Globus pallidus (tissue), 1 donor: ENCODE measurements at regions not wholly inside any gene's neighbourhood (a gene's known extent, or its start where the extent isn't known, plus 50 kb on each side); places are given as distances from the start of the nearest gene placed in this dataset.

Experiments
- DNase-seq: peaks from one replicate; pipeline ENCODE4 v3.0.0-alpha.2; 2015; ENCODE audit warnings: low spot score

DNA sequence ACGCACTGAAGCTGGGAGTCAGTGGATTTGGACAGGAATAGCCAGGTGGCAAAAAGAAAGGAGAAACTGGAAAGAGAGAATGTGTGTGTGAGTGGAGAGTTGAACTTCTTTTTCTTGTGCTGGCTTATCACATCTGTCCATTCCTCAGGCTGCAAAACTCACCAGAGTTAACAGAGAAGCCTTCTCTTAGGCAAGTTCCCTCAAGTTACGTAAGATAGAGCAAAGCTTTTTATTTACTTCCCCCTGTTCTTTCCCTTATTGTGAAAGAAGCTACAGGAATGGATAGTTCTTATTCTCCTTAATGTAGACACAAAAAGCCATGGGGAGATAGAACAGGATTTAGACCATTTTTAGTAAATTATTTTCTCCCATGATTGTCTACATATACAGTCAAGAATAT, 188.6 kb downstream of the BMP2 start:
- no peak for DNase-seq

DNA sequence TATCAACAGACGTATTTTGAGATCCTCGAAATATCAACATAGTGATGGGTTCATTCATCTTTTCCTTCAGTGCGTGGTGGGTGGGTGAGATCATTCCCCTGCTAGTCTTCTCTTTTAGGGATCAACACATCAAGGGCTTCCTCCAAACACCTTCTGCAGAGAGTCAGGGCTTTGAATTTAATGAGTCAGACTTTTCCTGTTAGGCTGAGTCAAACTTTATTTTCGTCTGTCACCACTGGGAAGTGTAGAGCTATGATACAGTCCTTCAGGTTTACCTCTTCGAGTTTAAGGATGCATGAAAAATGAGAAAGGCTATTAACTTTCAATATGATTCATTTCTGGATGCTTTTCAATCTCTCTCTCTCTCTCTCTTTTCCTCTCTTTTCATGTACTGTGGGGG, 189.1 kb downstream of the BMP2 start:
- DNase-seq, result no peak

- DNase-seq, result no peak
Observed at GRCh38 chr20:6959900-6960312, 192.4 kb downstream of the BMP2 start.

GRCh38 chr20:6966721-6967120, 199.2 kb downstream of the BMP2 start:
- no peak for DNase-seq

- no peak for DNase-seq
Observed at GRCh38 chr20:6974838-6975237, 207.4 kb downstream of the BMP2 start.

DNA sequence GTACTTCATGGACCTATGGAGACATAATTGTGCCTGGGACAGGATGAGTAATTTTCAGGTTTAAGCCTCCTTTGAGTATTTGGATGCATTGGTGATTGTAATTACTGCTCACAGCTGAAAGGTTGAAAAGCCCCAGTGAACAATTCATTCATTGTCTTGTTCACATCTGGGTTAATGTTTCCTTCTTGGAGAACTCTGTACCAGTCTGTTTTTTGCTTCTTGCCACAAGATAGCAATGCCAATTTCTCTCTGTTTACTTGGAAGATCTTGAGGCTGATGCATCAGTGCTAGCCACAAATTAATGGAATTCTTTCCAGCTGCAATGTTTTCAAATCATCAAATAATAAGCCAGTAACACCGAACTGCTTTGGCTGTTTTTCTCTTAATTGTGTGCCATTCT, 207.8 kb downstream of the BMP2 start:
- DNase-seq, result peak; percentile 62

DNA sequence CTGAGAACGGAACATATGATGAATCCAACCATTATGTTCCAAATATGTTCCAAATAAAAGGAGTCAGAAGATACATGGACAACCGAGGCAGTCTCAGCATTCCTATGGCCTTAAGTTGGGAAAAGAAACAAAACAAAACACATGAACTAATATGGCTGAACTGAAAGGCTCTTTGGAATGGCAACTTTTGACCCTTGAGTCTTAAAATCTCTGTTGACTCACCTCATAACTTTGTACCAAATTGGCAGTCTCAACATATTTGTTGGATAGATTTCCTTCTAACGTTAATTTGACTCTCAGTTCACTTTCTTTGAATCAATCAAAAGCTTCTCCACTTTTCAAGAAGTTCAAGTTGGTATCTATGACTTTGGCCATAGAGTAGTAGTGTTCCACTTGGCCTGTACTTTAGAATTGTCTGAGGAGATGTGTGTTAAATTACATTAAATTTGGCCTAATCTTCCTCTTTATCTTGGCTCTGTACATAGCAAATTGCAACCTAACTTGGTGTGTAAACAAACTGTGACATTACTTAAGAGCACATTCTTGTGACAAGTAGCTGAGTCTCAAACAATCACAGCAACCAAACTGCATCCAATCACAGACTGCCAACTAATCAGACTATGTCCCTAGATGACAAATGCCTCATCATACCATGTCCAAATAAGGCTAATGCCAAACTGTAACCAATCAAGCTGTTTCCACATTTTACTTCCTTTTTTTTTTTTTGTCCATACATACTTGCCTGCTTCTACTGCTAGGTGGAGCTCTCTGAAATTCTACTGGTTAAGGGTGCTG, 208.8 kb downstream of the BMP2 start:
- no peak for DNase-seq

- no peak for DNase-seq
Observed at GRCh38 chr20:6979621-6980020, 212.1 kb downstream of the BMP2 start.

- no peak for DNase-seq
Observed at GRCh38 chr20:6993011-6993410, 225.5 kb downstream of the BMP2 start.

DNA sequence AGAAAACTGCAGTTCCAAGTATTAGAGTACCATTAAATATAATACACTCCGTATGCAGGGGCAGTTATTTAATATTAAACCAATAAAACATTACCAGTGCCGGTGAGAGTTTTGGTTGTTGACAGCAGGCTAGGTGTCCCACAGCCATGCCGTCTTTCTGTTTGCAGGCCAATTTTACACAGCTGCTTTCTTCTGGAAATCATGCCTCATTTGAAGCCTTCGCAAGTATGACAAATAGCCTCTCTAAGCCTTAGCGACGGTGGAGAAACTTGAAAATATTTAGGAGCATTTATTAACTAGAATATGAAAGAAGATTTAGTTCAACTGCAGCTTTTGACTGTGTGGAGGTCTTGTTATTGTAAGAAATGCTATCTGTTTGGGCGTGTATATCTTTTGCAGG, 226.0 kb downstream of the BMP2 start:
- no peak for DNase-seq

GRCh38 chr20:6994452-6994851, 227.0 kb downstream of the BMP2 start:
- DNase-seq, result no peak

DNA sequence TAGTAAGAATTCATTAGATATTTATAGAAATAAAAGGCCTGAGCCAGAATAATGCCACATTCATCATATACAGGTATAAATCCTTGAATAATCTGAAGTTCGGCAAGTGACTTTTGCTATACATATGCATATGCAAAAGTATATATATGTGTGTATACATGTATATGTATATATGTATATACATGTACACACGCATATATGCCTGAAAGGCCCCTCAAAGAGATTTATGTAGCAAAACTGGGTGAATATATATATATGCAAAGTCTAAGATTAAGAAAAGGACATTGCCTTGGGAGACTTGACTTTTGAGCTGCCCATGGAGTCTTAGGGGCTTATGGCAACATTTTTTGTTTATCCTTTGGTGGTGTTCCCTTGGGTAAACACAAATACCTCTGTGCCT, 231.4 kb downstream of the BMP2 start:
- no peak for DNase-seq

DNA sequence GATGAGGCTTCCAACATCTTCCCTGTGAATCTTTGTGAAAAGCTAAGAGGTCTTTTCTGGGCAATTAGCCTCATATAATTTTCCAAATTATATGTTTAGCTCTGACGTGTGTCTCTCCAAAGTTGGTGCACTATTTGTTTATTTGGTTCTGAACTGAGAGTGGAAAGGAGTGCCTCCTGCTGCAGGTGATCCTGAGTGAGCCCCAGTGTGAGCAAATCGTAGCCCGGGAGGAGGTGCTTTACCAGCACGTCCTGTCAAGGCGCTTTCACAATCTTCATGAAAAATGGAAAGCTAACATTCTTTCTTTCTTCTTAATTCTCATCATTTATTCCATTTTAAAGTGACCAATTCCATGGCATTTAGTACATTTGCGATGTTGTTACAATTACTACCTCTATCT, 231.9 kb downstream of the BMP2 start:
- no peak for DNase-seq

DNA sequence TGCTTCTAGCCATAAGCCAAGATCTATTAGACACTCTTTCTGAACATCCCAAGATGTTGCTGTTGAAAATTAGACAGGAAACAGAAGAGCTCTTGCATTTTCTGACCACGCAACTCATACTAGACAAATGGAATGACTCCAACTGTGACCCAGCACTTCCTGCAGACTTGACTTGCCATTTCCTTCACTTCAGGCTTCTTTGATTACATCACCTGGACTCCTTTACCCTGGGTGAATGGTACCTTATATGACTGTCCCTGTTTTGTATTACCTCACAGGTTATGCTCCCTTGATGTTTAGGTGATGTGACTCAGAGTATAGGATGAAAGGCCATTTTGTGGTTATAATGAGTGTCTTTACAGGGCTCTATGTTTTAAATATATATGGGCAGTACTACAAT, 236.1 kb downstream of the BMP2 start:
- DNase-seq, result no peak

- DNase-seq, result no peak
Observed at GRCh38 chr20:7004801-7005200, 237.3 kb downstream of the BMP2 start.

DNA sequence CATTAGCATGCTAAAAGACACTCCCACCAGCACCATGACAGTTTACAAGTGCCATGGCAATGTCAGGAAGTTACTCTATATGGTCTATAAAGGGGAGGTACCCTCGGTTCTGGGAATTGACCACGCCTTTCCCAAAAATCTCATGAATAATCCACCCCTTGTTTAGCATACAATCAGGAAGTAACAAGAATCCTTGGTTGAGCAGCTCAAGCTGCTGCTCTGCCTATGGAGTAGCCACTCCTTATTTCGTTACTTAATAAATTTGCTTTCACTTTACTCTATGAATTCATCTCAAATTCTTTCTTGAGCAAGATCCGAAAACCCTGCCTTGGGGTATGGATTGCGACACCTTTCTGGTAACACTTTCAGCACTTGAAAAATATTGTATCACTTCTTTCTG, 243.0 kb downstream of the BMP2 start:
- DNase-seq, result no peak

DNA sequence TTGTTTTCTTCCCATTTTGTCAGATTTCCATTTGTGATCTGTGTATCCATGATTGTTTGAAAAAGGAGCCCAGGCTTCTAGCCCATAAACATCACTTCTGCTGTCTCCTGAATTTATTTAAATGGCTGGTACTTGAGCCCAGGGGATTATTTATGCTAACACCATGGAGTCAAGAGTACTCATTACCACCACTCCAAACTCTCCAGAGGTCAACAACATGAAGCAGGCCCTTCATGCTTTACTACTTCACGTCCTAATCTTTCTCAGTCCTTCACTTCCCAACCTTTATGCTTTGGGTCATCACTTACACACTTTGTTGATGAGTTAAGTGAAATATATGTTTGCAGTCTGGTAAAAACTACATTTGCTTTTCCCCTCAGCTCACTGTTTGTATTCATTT, 247.8 kb downstream of the BMP2 start:
- no peak for DNase-seq

- no peak for DNase-seq
Observed at GRCh38 chr20:7022597-7022996, 255.1 kb downstream of the BMP2 start.

GRCh38 chr20:7025635-7026034, 258.1 kb downstream of the BMP2 start:
- no peak for DNase-seq

- DNase-seq, result no peak
Observed at GRCh38 chr20:7029019-7029418, 261.5 kb downstream of the BMP2 start.

GRCh38 chr20:7031222-7031621, 263.7 kb downstream of the BMP2 start:
- no peak for DNase-seq

- no peak for DNase-seq
Observed at GRCh38 chr20:7038029-7038428, 270.5 kb downstream of the BMP2 start.

DNA sequence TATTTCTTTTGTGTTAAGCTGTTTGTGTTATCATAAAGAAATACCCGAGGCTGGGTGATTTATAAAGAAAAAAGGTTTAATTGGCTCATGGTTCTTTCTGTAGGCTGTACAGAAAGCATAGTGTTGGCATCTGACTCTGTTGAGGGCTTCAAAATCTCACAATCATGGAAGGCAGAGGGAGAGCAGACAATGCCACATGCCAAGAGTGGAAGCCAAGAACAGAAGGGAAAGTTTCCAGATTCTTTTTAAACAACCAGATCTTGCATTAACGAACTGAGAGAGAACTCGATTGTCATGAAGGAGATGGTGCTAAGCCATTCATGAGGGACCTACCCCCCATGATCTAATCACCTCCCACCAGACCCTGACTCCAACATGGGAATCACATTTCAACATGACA, 290.1 kb downstream of the BMP2 start:
- no peak for DNase-seq

GRCh38 chr20:7078804-7079203, 311.3 kb downstream of the BMP2 start:
- DNase-seq, result no peak
